CD4-positive, CD25-positive, alpha-beta regulatory T cell (primary cell): ENCODE measurements at regions not wholly inside any gene's neighbourhood (a gene's known extent, or its start where the extent isn't known, plus 50 kb on each side); places are given as distances from the start of the nearest gene placed in this dataset.

Experiments
- ATAC-seq, 2 donors: fragments of 150-1000 bp; cut with Tn5 transposase; one replicate each; pipeline ENCODE4 v1.10.0; 2021; ENCODE audit warnings: low read depth in 2 of 2, moderate number of reproducible peaks in 2 of 2, moderate library complexity in 1 of 2
- DNase-seq, 3 donors: peaks; one replicate each; pipeline versions ENCODE4 v3.0.0 to v3.0.0-alpha.2; 2012 to 2022; ENCODE audit warnings: mixed read lengths in 1 of 3
- H3K27ac ChIP-seq: one replicate; pipeline ENCODE4 v1.7.0; 2013; ENCODE audit warnings: mild to moderate bottlenecking, low read length; ENCODE audit not compliant: insufficient read depth, poor library complexity, severe bottlenecking
- H3K27me3 ChIP-seq: one replicate; pipeline ENCODE4 v1.7.0; 2013; ENCODE audit warnings: low read length; ENCODE audit not compliant: control insufficient read depth, insufficient read depth
- H3K36me3 ChIP-seq: one replicate; pipeline ENCODE4 v1.7.0; 2013; ENCODE audit warnings: mild to moderate bottlenecking, low read length, moderate library complexity; ENCODE audit not compliant: control insufficient read depth, insufficient read depth
- H3K4me1 ChIP-seq: 2 replicates; pipeline ENCODE4 v1.7.0; 2013; ENCODE audit warnings: mild to moderate bottlenecking, low read length; ENCODE audit not compliant: insufficient read depth, control insufficient read depth, poor library complexity, severe bottlenecking
- H3K4me3 ChIP-seq: one replicate; pipeline ENCODE4 v1.7.0; 2013; ENCODE audit warnings: low read depth, mild to moderate bottlenecking, low read length, moderate library complexity
- H3K9me3 ChIP-seq, 2 experiments: 1 replicate in 1 of 2; 2 replicates in 1 of 2; pipeline ENCODE4 v1.7.0; 2013; ENCODE audit warnings: low read length in 2 of 2, mild to moderate bottlenecking in 1 of 2, moderate library complexity in 1 of 2; ENCODE audit not compliant: control insufficient read depth in 2 of 2
- H3K27ac Mint-ChIP-seq, 3 donors: one replicate each; pipeline ENCODE4 v1.8.0; 2020 to 2022; ENCODE audit warnings: mild to moderate bottlenecking in 3 of 3, mixed read lengths in 3 of 3, moderate library complexity in 2 of 3
- H3K27me3 Mint-ChIP-seq: one replicate; pipeline ENCODE4 v1.8.0; 2022; ENCODE audit warnings: mild to moderate bottlenecking, mixed read lengths
- H3K36me3 Mint-ChIP-seq: one replicate; pipeline ENCODE4 v1.8.0; 2020; ENCODE audit warnings: mixed read lengths
- H3K4me1 Mint-ChIP-seq, 4 donors: one replicate each; pipeline ENCODE4 v1.8.0; 2020 to 2022; ENCODE audit warnings: mixed read lengths in 4 of 4, mild to moderate bottlenecking in 1 of 4
- H3K4me3 Mint-ChIP-seq, 4 donors: one replicate each; pipeline ENCODE4 v1.8.0; 2020 to 2022; ENCODE audit warnings: mild to moderate bottlenecking in 4 of 4, mixed read lengths in 4 of 4, moderate library complexity in 3 of 4
- H3K9me3 Mint-ChIP-seq, 7 donors: one replicate each; pipeline ENCODE4 v1.8.0; 2020 to 2022; ENCODE audit warnings: mixed read lengths in 7 of 7, mild to moderate bottlenecking in 3 of 7, moderate library complexity in 2 of 7

DNA sequence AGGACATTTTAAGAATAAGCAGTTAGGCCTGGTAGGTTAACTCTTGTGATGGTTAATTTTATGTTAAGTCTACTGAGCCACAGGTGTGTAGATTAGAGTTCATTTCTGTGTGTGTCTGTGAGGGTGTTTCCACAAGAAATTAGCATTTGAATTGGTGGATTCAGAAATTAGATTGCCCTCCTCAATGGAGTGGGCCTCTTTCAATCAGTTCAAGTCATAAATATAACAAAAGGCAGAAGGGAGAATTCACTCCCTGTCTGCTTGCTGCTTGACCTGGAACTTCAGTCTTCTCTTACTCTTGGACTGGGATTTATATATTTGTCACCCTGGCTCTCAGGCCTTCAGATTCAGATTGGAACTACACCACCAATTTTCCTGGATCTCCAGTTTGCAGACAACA is 55.3 kb upstream of the POM121L12 start:
- Mint-ChIP-seq H3K27me3 (no peaks in the 10 kb centered on the region), H3K27ac (no peak overlapping the region), H3K36me3 (no peaks in the 10 kb centered on the region), H3K9me3 (peaks cover 0 to 45% (median 11%) of the 10 kb centered on the region in 7 donors), H3K4me3 (no peak overlapping the region), H3K4me1 (peaks cover 0 to 7% (median 0%) of the 10 kb centered on the region in 4 donors)
- ATAC-seq (no peak), DNase-seq (no peak)
- Histone ChIP-seq H3K27ac (no peak overlapping the region), H3K9me3 (peaks cover 5 to 15% of the 10 kb centered on the region in 2 experiments), H3K27me3 (no peaks in the 10 kb centered on the region), H3K4me1 (no peaks in the 10 kb centered on the region), H3K4me3 (no peak overlapping the region), H3K36me3 (no peaks in the 10 kb centered on the region)

DNA sequence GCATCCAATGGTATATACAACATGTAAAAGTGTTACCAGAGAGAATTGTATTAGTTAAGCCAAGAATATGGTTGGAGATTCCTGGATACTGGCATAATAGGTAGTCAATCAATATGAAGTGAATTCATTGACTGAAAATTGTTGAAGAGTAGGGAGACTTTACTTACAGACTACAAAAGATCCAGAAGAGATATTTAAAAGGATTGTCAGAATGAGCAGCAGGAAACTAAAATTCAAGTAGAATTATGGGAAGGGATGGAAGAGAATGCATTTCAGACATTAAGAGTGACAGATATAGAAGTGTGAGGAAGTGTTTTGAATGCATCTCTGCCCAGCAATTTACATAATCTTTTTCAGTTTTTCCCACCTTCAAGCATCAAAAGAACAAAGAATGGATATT is 62.3 kb upstream of the POM121L12 start:
- no peaks in the 10 kb centered on the region for H3K4me1 ChIP-seq
- no peaks in the 10 kb centered on the region for H3K27me3 ChIP-seq
- no peaks in the 10 kb centered on the region for H3K4me1 Mint-ChIP-seq
- peaks cover 3 to 38% (median 9%) of the 10 kb centered on the region in 7 donors for H3K9me3 Mint-ChIP-seq
- ATAC-seq (no peak), DNase-seq (no peak)
- no peaks in the 10 kb centered on the region for H3K36me3 ChIP-seq
- H3K4me3 Mint-ChIP-seq = no peak overlapping the region
- H3K36me3 Mint-ChIP-seq = no peaks in the 10 kb centered on the region
- H3K27ac ChIP-seq = no peak overlapping the region
- H3K27ac Mint-ChIP-seq = no peak overlapping the region
- no peaks in the 10 kb centered on the region for H3K27me3 Mint-ChIP-seq
- H3K4me3 ChIP-seq = no peak overlapping the region
- H3K9me3 ChIP-seq = peaks cover 0 to 3% of the 10 kb centered on the region in 2 experiments

DNA sequence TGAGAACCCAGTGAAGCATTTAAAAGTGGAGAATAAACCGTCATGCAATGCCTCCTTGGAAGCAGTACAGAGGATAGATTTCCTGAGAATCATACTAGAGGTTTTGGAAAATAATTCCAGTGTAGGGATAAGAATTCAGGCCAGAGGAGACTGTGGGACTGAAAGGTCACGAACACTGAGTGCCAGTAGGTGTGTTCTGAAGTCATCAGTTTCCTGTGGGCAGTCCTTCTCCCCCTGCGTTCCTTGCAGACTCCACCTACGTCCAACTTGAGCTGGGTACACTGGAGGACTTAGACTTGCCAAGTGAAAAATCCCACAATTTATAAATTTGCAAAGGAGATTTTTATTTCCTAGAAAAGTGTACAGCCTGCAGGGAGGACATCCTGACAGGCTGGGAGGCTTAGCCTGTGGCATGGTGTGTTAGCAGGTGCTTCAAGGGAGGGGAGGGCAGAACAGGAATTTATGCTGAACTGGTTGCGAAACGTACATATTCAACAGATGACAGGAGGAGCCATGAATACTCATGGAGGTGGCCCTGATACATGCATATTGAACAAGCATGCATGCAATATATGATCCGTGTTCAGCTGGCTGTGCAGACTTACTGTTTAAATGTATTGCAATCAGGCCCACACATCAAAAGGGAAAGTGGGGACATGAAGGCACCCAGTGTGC is 72.9 kb upstream of the POM121L12 start:
- no peaks in the 10 kb centered on the region for H3K27me3 Mint-ChIP-seq
- H3K27me3 ChIP-seq = no peaks in the 10 kb centered on the region

DNA sequence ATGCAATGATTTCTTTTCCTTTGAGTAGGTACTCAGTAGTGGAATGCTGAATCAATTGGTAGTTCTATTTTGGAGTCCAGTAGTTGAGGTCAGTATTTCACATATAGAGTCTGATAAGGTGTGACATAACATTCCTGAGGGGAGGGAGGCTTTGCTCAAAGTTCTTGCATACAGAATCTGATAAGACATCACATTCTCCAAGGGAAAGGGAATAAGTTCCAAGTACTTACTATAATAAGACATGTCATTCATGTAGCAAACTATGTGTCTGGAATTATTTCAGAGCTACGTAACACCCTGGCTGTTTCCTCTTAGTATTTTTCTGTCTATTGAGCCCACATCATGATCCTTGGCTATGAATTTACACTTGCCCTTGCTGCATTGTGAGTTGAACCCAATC is 74.3 kb upstream of the POM121L12 start:
- no peaks in the 10 kb centered on the region for H3K4me1 Mint-ChIP-seq
- peaks cover 0 to 28% (median 5%) of the 10 kb centered on the region in 7 donors for H3K9me3 Mint-ChIP-seq
- H3K27me3 Mint-ChIP-seq = no peaks in the 10 kb centered on the region
- Histone ChIP-seq H3K9me3 (peaks cover 4 to 8% of the 10 kb centered on the region in 2 experiments), H3K4me1 (no peaks in the 10 kb centered on the region), H3K4me3 (no peak overlapping the region), H3K36me3 (no peaks in the 10 kb centered on the region), H3K27ac (no peak overlapping the region), H3K27me3 (no peaks in the 10 kb centered on the region)
- ATAC-seq (no peak), DNase-seq (no peak)
- no peaks in the 10 kb centered on the region for H3K36me3 Mint-ChIP-seq
- H3K27ac Mint-ChIP-seq = no peak overlapping the region
- H3K4me3 Mint-ChIP-seq = no peak overlapping the region

More for the DNA sequence above, 72.9 kb upstream of the POM121L12 start:
- no peak overlapping the region for H3K27ac ChIP-seq
- DNase-seq = no peak
- no peak for ATAC-seq
- H3K9me3 ChIP-seq = peaks cover 4 to 8% of the 10 kb centered on the region in 2 experiments
- H3K4me1 ChIP-seq = no peaks in the 10 kb centered on the region
- H3K36me3 Mint-ChIP-seq = no peaks in the 10 kb centered on the region
- no peaks in the 10 kb centered on the region for H3K4me1 Mint-ChIP-seq
- H3K27ac Mint-ChIP-seq = no peak overlapping the region
- peaks cover 1 to 28% (median 8%) of the 10 kb centered on the region in 7 donors for H3K9me3 Mint-ChIP-seq
- no peaks in the 10 kb centered on the region for H3K36me3 ChIP-seq
- no peak overlapping the region for H3K4me3 ChIP-seq
- H3K4me3 Mint-ChIP-seq = no peak overlapping the region

DNA sequence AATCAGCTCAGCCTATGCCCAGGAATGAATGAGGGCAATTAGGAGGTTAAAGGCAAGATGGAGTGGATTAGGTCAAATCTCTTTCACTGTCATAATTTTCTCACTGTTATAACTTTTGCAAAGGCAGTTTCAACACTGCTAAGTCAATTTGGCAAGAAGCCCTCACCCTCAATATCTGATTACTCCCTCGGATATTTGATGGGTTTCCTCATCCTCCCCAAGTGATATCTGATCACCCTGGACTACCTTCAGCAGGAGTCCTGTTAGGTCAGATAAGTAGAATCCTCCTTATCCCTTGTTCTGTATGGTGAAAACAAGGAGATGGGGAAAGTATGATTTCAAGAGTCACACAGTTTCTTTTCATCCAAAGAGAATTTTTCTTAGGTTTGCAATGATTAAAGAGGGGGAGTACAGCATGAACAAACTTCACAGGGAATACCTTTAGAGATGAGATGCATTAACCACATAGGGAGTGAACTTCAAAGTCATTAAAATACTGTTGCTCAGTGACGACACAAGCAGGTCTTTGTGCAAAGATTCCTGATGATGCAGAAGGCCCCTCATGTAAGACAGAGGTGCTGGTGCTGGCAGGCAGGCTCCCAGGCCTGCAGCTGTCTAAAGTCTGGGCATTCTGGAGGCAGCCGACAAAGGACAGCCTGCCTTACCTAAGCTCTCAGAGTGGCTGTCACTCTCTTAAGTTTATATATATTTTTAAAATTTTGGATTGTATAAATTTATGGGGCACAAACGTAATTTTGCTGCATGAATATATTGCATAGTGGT is 75.4 kb upstream of the POM121L12 start:
- Histone ChIP-seq H3K9me3 (peaks cover 4 to 8% of the 10 kb centered on the region in 2 experiments), H3K4me3 (no peak overlapping the region), H3K36me3 (no peaks in the 10 kb centered on the region), H3K4me1 (no peaks in the 10 kb centered on the region), H3K27ac (no peak overlapping the region), H3K27me3 (no peaks in the 10 kb centered on the region)
- H3K27ac Mint-ChIP-seq = no peak overlapping the region
- DNase-seq (no peak), ATAC-seq (no peak)
- no peak overlapping the region for H3K4me3 Mint-ChIP-seq
- H3K9me3 Mint-ChIP-seq = peaks cover 0 to 26% (median 2%) of the 10 kb centered on the region in 7 donors
- H3K4me1 Mint-ChIP-seq = no peaks in the 10 kb centered on the region
- no peaks in the 10 kb centered on the region for H3K36me3 Mint-ChIP-seq
- no peaks in the 10 kb centered on the region for H3K27me3 Mint-ChIP-seq

DNA sequence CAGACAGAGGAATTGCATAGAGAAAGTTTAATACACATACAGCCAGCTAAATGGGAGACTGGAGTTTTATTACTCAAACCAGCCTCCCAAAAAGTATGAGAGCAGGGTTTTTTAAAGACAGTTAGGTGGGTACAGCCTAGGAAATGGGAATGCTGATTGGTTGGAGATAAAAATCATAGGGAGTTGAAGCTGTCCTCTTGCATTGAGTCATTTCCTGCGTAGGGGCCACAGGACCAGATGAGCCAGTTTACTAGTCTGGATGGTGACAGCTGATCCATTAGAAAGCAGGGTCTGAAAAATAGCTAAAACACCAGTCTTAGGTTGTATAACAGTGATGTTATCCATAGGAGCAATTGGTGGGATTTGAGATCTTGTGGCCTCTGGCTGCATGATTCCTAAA is 76.1 kb upstream of the POM121L12 start:
- no peak for DNase-seq
- peaks cover 0 to 30% (median 3%) of the 10 kb centered on the region in 7 donors for H3K9me3 Mint-ChIP-seq
- Histone ChIP-seq H3K9me3 (peaks cover 4 to 8% of the 10 kb centered on the region in 2 experiments), H3K4me1 (no peaks in the 10 kb centered on the region), H3K27ac (no peak overlapping the region), H3K4me3 (no peak overlapping the region), H3K27me3 (no peaks in the 10 kb centered on the region), H3K36me3 (no peaks in the 10 kb centered on the region)
- H3K36me3 Mint-ChIP-seq = no peaks in the 10 kb centered on the region
- no peak overlapping the region for H3K27ac Mint-ChIP-seq
- no peak overlapping the region for H3K4me3 Mint-ChIP-seq
- H3K4me1 Mint-ChIP-seq = no peaks in the 10 kb centered on the region
- ATAC-seq = no peak
- no peaks in the 10 kb centered on the region for H3K27me3 Mint-ChIP-seq

DNA sequence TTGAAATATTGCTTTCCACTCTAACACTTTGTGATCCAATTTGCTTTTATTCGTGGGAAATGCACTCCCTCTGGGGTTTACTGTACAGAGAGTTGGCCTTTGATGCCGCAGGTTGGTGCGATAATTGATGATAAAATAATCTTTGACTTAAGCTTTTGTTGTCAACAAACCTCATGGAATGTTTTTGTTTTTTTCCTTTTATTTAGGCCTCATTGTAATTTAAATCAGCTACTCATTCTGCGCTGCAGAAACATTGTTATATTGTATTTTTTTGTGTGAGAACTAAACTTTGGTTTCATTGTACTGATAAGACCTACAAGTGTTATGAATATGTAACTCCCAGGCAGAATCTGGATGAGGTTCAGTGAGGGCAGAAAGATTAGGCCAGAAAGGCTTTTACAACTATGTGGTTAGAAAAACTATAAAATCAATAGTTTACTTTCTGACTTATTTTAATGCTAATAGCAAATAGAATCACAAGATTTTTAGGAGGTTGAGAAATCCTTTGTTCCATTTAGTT is 76.8 kb upstream of the POM121L12 start:
- peaks cover 0 to 28% (median 5%) of the 10 kb centered on the region in 7 donors for H3K9me3 Mint-ChIP-seq
- H3K4me3 Mint-ChIP-seq = no peak overlapping the region
- ATAC-seq = no peak

More for the DNA sequence above, 76.8 kb upstream of the POM121L12 start:
- Histone ChIP-seq H3K36me3 (no peaks in the 10 kb centered on the region), H3K4me3 (no peak overlapping the region), H3K9me3 (peaks cover 4 to 5% of the 10 kb centered on the region in 2 experiments), H3K4me1 (no peaks in the 10 kb centered on the region), H3K27me3 (no peaks in the 10 kb centered on the region), H3K27ac (no peak overlapping the region)
- Mint-ChIP-seq H3K4me1 (no peaks in the 10 kb centered on the region), H3K27ac (no peak overlapping the region), H3K36me3 (no peaks in the 10 kb centered on the region), H3K27me3 (no peaks in the 10 kb centered on the region)
- DNase-seq = no peak
